A673 (cell line): ENCODE measurements at regions not wholly inside any gene's neighbourhood (a gene's known extent, or its start where the extent isn't known, plus 50 kb on each side); places are given as distances from the start of the nearest gene placed in this dataset.

ENCODE experiments used
- BruUV-seq: library from RNA; stranded (reverse); fragments of 400-500 nt; replicated peaks from 2 replicates; lab custom pipeline; 2021; lab: Mats Ljungman, UMichigan
- CTCF ChIA-PET: fragments of 300-600 bp; sonication (Branson Sonifier 250); formaldehyde crosslinking; loops from one replicate; lab custom pipeline; 2022; ENCODE audit warnings: antibody characterized with exemption; lab: Charles Lee
- POLR2A ChIA-PET: fragments of 300-600 bp; sonication (Branson Sonifier 250); formaldehyde crosslinking; loops from one replicate; lab custom pipeline; 2022; ENCODE audit warnings: antibody characterized with exemption; ENCODE audit not compliant: low non-redundant PET; lab: Charles Lee
- DNase-seq: peaks from one replicate; pipeline ENCODE4 v3.0.0-alpha.2; 2015; ENCODE audit warnings: low spot score
- H3K27ac ChIP-seq: fragments of 200-600 bp; sonication (generic); 2 replicates; pipeline ENCODE4 v1.5.1; 2016; ENCODE audit warnings: mixed run types, low read depth, mild to moderate bottlenecking, mixed read lengths, antibody characterized with exemption, low read length; ENCODE audit not compliant: poor library complexity, severe bottlenecking
- H3K27me3 ChIP-seq: fragments of 200-600 bp; sonication (generic); replicated peaks from 2 replicates; pipeline ENCODE4 v1.6.1; 2017; ENCODE audit warnings: mixed run types, low read depth, mild to moderate bottlenecking, mixed read lengths, antibody characterized with exemption, low read length; ENCODE audit not compliant: insufficient read depth, poor library complexity
- H3K36me3 ChIP-seq: fragments of 200-600 bp; sonication (generic); 2 replicates; pipeline ENCODE4 v1.6.1; 2016; ENCODE audit warnings: mixed run types, mild to moderate bottlenecking, mixed read lengths, antibody characterized with exemption, low read length; ENCODE audit not compliant: insufficient read depth, poor library complexity, severe bottlenecking
- H3K4me1 ChIP-seq: fragments of 200-600 bp; sonication (generic); 2 replicates; pipeline ENCODE4 v1.6.1; 2017; ENCODE audit warnings: mixed run types, mild to moderate bottlenecking, mixed read lengths, antibody characterized with exemption, low read length; ENCODE audit not compliant: insufficient read depth, poor library complexity, severe bottlenecking
- H3K4me3 ChIP-seq: fragments of 200-600 bp; sonication (generic); 2 replicates; pipeline ENCODE4 v1.5.1; 2016; ENCODE audit warnings: low read depth, mixed run types, mild to moderate bottlenecking, mixed read lengths, low read length; ENCODE audit not compliant: poor library complexity, severe bottlenecking
- H3K9me3 ChIP-seq: fragments of 200-600 bp; sonication (generic); 2 replicates; pipeline ENCODE4 v1.6.1; 2016; ENCODE audit warnings: mixed run types, low read depth, mild to moderate bottlenecking, mixed read lengths, antibody characterized with exemption, low read length; ENCODE audit not compliant: poor library complexity, severe bottlenecking
- EZH2 ChIP-seq: fragments of 200-600 bp; sonication (generic); IDR thresholded peaks from 2 replicates; pipeline ENCODE4 v1.6.1; 2017; ENCODE audit warnings: borderline replicate concordance, low read depth, mild to moderate bottlenecking, mixed read lengths, antibody characterized with exemption, low read length; ENCODE audit not compliant: poor library complexity, severe bottlenecking
- intact Hi-C: fragments of 100-400 bp; cut with micrococcal nuclease; formaldehyde crosslinking; loops from one replicate; pipeline ENCODE4 v1.10.0; 2022; ENCODE audit not compliant: unreplicated experiment
- TF ChIP-seq, protein P1 (sequence below): fragments of 300-800, 200-600 bp; sonication (generic); conservative IDR thresholded peaks from 2 replicates; pipeline ENCODE4 v1.5.1; 2017; ENCODE audit warnings: low read depth, mild to moderate bottlenecking, antibody characterized with exemption, low read length, moderate library complexity, mixed read lengths

DNA sequence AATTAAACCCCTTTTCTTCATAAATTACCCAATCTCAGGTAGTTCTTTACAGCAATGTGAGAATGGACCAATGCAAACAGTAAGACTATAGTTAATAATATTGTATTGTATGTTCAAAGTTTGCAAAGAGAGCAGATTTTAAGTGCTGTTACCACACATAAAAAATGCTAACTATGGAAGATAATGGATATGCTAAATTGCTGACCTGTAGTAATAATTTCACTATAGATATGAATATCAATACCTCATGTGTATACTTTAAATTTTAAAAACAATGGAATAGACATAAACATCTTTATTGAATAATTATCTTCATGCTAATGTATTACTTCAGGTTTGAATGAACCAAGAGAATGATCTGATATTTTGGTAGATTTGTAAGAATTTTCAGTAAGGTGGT is 552.4 kb upstream of the CHRM3 start:
- ChIA-PET POLR2A (no interaction called here), CTCF (no interaction called here)
- H3K36me3 ChIP-seq = no peaks in the 10 kb centered on the region
- intact Hi-C loops = no loop called here
- H3K4me1 ChIP-seq = no peaks in the 10 kb centered on the region
- no peak overlapping the region for H3K4me3 ChIP-seq
- H3K9me3 ChIP-seq = no peaks in the 10 kb centered on the region
- H3K27ac ChIP-seq = no peak overlapping the region
- DNase-seq = no peak
- H3K27me3 ChIP-seq = no peaks in the 10 kb centered on the region
- no peak for TF ChIP-seq EZH2
- TF ChIP-seq, protein P1, sequence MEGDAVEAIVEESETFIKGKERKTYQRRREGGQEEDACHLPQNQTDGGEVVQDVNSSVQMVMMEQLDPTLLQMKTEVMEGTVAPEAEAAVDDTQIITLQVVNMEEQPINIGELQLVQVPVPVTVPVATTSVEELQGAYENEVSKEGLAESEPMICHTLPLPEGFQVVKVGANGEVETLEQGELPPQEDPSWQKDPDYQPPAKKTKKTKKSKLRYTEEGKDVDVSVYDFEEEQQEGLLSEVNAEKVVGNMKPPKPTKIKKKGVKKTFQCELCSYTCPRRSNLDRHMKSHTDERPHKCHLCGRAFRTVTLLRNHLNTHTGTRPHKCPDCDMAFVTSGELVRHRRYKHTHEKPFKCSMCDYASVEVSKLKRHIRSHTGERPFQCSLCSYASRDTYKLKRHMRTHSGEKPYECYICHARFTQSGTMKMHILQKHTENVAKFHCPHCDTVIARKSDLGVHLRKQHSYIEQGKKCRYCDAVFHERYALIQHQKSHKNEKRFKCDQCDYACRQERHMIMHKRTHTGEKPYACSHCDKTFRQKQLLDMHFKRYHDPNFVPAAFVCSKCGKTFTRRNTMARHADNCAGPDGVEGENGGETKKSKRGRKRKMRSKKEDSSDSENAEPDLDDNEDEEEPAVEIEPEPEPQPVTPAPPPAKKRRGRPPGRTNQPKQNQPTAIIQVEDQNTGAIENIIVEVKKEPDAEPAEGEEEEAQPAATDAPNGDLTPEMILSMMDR = no peak
- BruUV-seq = no TSS peak

GRCh38 chr1:238832106-238832505 is 554.3 kb upstream of the CHRM3 start:
- Histone ChIP-seq H3K27ac (no peak overlapping the region), H3K36me3 (no peaks in the 10 kb centered on the region), H3K4me1 (no peaks in the 10 kb centered on the region), H3K27me3 (no peaks in the 10 kb centered on the region), H3K4me3 (no peak overlapping the region), H3K9me3 (no peaks in the 10 kb centered on the region)
- intact Hi-C loops = no loop called here
- POLR2A ChIA-PET = no interaction called here
- no TSS peak for BruUV-seq
- CTCF ChIA-PET = no interaction called here
- TF ChIP-seq, protein P1 = no peak
- no peak for TF ChIP-seq EZH2
- DNase-seq = no peak

GRCh38 chr1:238830036-238830611 is 556.2 kb upstream of the CHRM3 start:
- no peak overlapping the region for H3K27ac ChIP-seq
- CTCF ChIA-PET = no interaction called here
- TF ChIP-seq EZH2 = no peak
- TF ChIP-seq, protein P1 = no peak
- H3K9me3 ChIP-seq = no peaks in the 10 kb centered on the region
- intact Hi-C loops = no loop called here
- no peaks in the 10 kb centered on the region for H3K27me3 ChIP-seq
- DNase-seq = no peak
- H3K4me3 ChIP-seq = no peak overlapping the region
- no TSS peak for BruUV-seq
- H3K4me1 ChIP-seq = no peaks in the 10 kb centered on the region
- POLR2A ChIA-PET = no interaction called here
- no peaks in the 10 kb centered on the region for H3K36me3 ChIP-seq
